Natural killer cell treated with Interleukin-12 subunit alpha and Interleukin-12 subunit beta and Interleukin-15 and Interleukin-18, amount 100 ng/mL, for 72 hours (primary cell): ENCODE measurements at regions not wholly inside any gene's neighbourhood (a gene's known extent, or its start where the extent isn't known, plus 50 kb on each side); places are given as distances from the start of the nearest gene placed in this dataset.

Source experiments
- ATAC-seq, 2 donors: fragments of 150-1000 bp; cut with Tn5 transposase in 1 of 2; sonication (Bioruptor Pico), chemical (Tn5 transposase) in 1 of 2; 2 replicates each; pipeline ENCODE4 v1.10.0; 2021
- DNase-seq: peaks from one replicate; pipeline ENCODE4 v3.0.0; 2022; ENCODE audit warnings: low spot score
- H3K27ac Mint-ChIP-seq, 2 donors: 1 replicate in 1 of 2; 2 replicates in 1 of 2; pipeline ENCODE4 v1.8.0; 2022; ENCODE audit warnings: mixed read lengths in 2 of 2, mild to moderate bottlenecking in 1 of 2, moderate library complexity in 1 of 2
- H3K27me3 Mint-ChIP-seq, 2 donors: 1 replicate in 1 of 2; 2 replicates in 1 of 2; pipeline ENCODE4 v1.8.0; 2022; ENCODE audit warnings: mixed read lengths in 2 of 2
- H3K36me3 Mint-ChIP-seq: one replicate; pipeline ENCODE4 v1.8.0; 2022; ENCODE audit warnings: mixed read lengths
- H3K4me1 Mint-ChIP-seq, 2 donors: 1 replicate in 1 of 2; 2 replicates in 1 of 2; pipeline ENCODE4 v1.8.0; 2022; ENCODE audit warnings: low read depth in 2 of 2, mixed read lengths in 2 of 2, mild to moderate bottlenecking in 1 of 2
- H3K4me3 Mint-ChIP-seq: one replicate; pipeline ENCODE4 v1.8.0; 2022; ENCODE audit warnings: mixed read lengths
- H3K9me3 Mint-ChIP-seq: 2 replicates; pipeline ENCODE4 v1.8.0; 2022; ENCODE audit warnings: mixed read lengths

- ATAC-seq (no peak), DNase-seq (no peak)
- Mint-ChIP-seq H3K4me3 (no peak overlapping the region), H3K4me1 (no peaks in the 10 kb centered on the region), H3K27me3 (no peaks in the 10 kb centered on the region), H3K27ac (no peak overlapping the region), H3K9me3 (peaks cover 16% of the 10 kb centered on the region), H3K36me3 (peaks cover 6% of the 10 kb centered on the region)
Measured at GRCh38 chr18:40365526-40365925, 1589.5 kb upstream of the PIK3C3 start.

- Mint-ChIP-seq H3K27me3 (no peaks in the 10 kb centered on the region), H3K4me1 (no peaks in the 10 kb centered on the region), H3K27ac (no peak overlapping the region), H3K4me3 (no peak overlapping the region), H3K36me3 (no peaks in the 10 kb centered on the region), H3K9me3 (peaks cover 10% of the 10 kb centered on the region)
- DNase-seq, result no peak
- no peak for ATAC-seq
Measured at GRCh38 chr18:40360558-40360957, 1594.5 kb upstream of the PIK3C3 start.

GRCh38 chr18:40357536-40357935 is 1597.5 kb upstream of the PIK3C3 start:
- Mint-ChIP-seq H3K4me3 (no peak overlapping the region), H3K4me1 (no peaks in the 10 kb centered on the region), H3K36me3 (no peaks in the 10 kb centered on the region), H3K27ac (no peak overlapping the region), H3K27me3 (no peaks in the 10 kb centered on the region), H3K9me3 (peaks cover 6% of the 10 kb centered on the region)
- DNase-seq (no peak), ATAC-seq (no peak)

- DNase-seq (no peak), ATAC-seq (no peak)
- Mint-ChIP-seq H3K27me3 (no peaks in the 10 kb centered on the region), H3K36me3 (no peaks in the 10 kb centered on the region), H3K9me3 (peaks cover 8% of the 10 kb centered on the region), H3K27ac (no peak overlapping the region), H3K4me1 (no peaks in the 10 kb centered on the region), H3K4me3 (no peak overlapping the region)
Measured at GRCh38 chr18:40356168-40356567, 1598.9 kb upstream of the PIK3C3 start.

- ATAC-seq (no peak), DNase-seq (no peak)
- H3K27ac Mint-ChIP-seq, result no peak overlapping the region
- no peaks in the 10 kb centered on the region for H3K4me1 Mint-ChIP-seq
- H3K27me3 Mint-ChIP-seq, result no peaks in the 10 kb centered on the region
- no peak overlapping the region for H3K4me3 Mint-ChIP-seq
- peaks cover 12% of the 10 kb centered on the region for H3K9me3 Mint-ChIP-seq
- H3K36me3 Mint-ChIP-seq, result no peaks in the 10 kb centered on the region
Measured at GRCh38 chr18:40355726-40356125, 1599.3 kb upstream of the PIK3C3 start.

DNA sequence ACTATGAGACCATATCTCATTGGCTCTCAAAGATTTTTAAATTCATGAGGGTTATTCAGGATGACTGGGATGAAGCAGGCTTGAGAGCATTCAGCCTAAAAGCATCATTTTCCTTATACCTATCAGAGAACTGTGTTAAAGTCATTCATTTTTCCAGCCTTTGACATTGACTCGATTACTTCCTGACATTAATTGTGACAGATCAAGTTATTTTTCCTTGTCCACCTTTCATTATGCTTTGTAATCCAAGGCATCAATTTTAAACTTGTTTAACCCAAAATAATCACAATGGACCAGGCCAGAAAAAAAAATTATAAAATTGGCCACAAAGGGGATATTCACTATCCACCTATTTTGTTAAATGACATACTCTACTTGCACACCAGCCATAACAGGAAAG is 1606.8 kb upstream of the PIK3C3 start:
- Mint-ChIP-seq H3K36me3 (no peaks in the 10 kb centered on the region), H3K4me1 (no peaks in the 10 kb centered on the region), H3K27me3 (no peaks in the 10 kb centered on the region), H3K4me3 (no peak overlapping the region), H3K27ac (no peak overlapping the region), H3K9me3 (peaks cover 5% of the 10 kb centered on the region)
- no peak for ATAC-seq
- DNase-seq, result no peak

DNA sequence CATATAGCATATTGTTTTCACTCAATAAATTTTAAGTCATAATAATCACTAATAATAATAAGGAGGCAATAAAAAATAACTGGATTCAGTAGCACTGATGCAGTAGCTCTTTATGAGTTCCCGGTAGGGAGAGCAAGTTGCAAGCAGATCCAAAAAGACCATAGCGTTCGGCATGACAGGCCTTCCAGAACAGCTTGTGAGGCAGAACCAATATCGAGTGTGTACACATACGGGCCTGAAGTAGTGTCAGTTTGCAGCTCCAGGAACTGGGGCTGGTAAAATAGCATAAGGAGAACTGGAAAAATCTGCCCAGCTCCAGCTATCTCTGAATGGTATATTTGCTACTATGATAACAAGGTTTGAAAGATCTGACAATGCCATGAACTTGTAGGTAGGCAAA is 1607.8 kb upstream of the PIK3C3 start:
- no peak overlapping the region for H3K4me3 Mint-ChIP-seq
- DNase-seq, result no peak
- H3K27me3 Mint-ChIP-seq, result no peaks in the 10 kb centered on the region
- no peak for ATAC-seq
- H3K27ac Mint-ChIP-seq, result no peak overlapping the region
- peaks cover 5% of the 10 kb centered on the region for H3K9me3 Mint-ChIP-seq
- peaks cover 1% of the 10 kb centered on the region for H3K36me3 Mint-ChIP-seq
- H3K4me1 Mint-ChIP-seq, result no peaks in the 10 kb centered on the region

DNA sequence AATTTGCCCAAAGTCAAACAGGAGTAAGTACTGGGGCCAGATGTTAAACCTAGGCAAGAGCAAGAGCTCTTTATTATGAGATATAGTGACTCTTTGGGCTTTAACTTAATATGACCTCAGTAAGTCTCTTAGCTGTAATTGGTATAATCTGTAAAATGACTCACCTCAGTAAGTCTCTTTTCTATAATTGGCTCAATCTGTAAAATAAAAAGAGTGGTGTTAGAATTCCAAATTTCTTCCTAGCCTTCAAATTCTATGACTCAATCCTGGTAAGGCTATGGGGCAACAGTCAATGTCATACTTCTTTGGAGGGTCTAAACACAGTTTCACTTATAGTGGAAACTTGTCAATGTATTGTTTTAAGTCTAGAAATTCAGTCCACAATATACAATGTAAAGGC is 1608.9 kb upstream of the PIK3C3 start:
- H3K4me1 Mint-ChIP-seq, result no peaks in the 10 kb centered on the region
- no peak for DNase-seq
- no peak for ATAC-seq
- peaks cover 5% of the 10 kb centered on the region for H3K36me3 Mint-ChIP-seq
- no peak overlapping the region for H3K4me3 Mint-ChIP-seq
- H3K27ac Mint-ChIP-seq, result no peak overlapping the region
- peaks cover 3% of the 10 kb centered on the region for H3K9me3 Mint-ChIP-seq
- H3K27me3 Mint-ChIP-seq, result no peaks in the 10 kb centered on the region

- Mint-ChIP-seq H3K27me3 (no peaks in the 10 kb centered on the region), H3K27ac (no peak overlapping the region), H3K4me1 (no peaks in the 10 kb centered on the region), H3K36me3 (peaks cover 5% of the 10 kb centered on the region), H3K9me3 (peaks cover 5% of the 10 kb centered on the region), H3K4me3 (no peak overlapping the region)
- ATAC-seq, result no peak
- no peak for DNase-seq
Measured at GRCh38 chr18:40341701-40342100, 1613.3 kb upstream of the PIK3C3 start.

DNA sequence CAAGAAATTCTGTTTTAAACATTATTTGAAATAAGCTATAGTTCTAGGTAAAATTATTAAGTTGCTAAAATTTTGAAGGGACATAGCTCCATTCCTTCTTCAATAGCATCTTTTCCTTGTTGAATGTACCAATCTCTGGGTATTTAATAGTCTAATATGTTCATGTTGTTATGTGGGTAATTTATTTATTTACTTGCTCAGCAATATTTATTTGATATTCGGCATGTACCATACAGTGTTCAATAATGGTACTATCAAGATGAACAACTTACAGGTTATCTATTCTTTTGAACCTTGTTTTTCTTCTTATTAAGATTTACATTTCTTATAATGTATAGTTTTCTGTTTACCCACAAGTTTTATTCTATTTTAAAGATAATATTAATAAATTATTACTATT is 1616.8 kb upstream of the PIK3C3 start:
- Mint-ChIP-seq H3K4me3 (no peak overlapping the region), H3K9me3 (peaks cover 9% of the 10 kb centered on the region), H3K36me3 (peaks cover 14% of the 10 kb centered on the region), H3K27ac (no peak overlapping the region), H3K27me3 (no peaks in the 10 kb centered on the region), H3K4me1 (no peaks in the 10 kb centered on the region)
- no peak for ATAC-seq
- DNase-seq, result no peak

DNA sequence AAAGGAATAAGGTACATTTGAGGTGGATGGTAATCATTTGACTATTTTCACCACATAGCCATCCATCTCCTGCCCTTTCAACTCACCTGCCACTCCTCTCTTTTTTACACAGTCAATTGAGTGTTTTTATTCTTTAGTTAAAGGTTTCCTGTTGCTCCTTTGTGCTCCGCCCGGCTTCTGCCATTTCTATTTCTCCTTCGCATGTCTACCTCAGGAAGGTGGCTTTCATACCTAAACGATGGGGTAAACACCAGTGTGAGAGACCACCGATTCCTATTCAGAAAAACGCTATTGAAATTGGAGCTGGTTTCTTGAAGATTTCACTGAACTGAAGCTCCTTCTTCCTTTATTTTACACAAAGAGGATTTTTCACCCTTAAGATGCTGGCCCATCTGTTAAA is 1628.0 kb upstream of the PIK3C3 start:
- Mint-ChIP-seq H3K9me3 (peaks cover 12% of the 10 kb centered on the region), H3K27me3 (no peaks in the 10 kb centered on the region), H3K36me3 (peaks cover 7% of the 10 kb centered on the region), H3K4me1 (no peaks in the 10 kb centered on the region), H3K27ac (no peak overlapping the region), H3K4me3 (no peak overlapping the region)
- DNase-seq (no peak), ATAC-seq (no peak)

DNA sequence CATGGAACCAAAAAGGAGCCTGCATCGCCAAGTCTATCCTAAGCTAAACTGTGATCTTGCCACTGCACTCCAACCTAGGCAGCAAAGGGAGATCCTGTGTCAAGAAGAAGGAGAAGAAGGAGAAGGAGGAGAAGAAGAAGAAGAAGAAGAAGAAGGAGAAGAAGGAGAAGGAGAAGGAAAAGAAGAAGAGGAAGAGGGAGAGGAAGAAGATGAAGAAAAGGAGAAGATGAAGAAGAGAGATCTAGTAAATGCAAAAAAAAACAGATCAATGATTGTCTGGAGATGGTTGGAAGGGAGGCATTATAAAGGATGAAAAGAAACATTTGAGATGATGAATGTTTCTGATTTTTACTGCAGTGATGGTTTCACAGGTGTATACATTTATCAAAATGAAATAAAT is 1629.0 kb upstream of the PIK3C3 start:
- peaks cover 9% of the 10 kb centered on the region for H3K36me3 Mint-ChIP-seq
- H3K9me3 Mint-ChIP-seq, result peaks cover 11% of the 10 kb centered on the region
- H3K27ac Mint-ChIP-seq, result no peak overlapping the region
- DNase-seq (no peak), ATAC-seq (no peak)
- no peaks in the 10 kb centered on the region for H3K27me3 Mint-ChIP-seq
- H3K4me1 Mint-ChIP-seq, result no peaks in the 10 kb centered on the region
- H3K4me3 Mint-ChIP-seq, result no peak overlapping the region

DNA sequence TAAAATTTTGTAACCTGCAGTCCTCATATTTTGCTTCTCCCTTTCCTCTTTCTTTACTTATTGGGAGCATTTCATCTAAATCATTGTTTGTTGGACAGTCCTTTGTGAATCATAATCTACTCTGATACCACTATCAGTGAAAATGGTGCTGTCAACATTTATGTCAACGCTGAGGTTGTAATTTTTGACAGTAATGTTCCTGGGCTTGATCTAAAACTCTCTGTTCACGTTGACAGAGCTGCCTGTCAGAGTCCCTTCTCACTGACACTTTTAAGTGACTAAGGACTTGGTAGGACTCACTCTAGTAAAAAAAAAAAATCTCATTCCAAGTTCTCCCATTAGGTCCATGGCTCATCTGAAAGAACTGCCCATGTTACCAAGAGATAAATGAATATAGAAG is 1640.8 kb upstream of the PIK3C3 start:
- H3K4me1 Mint-ChIP-seq, result no peaks in the 10 kb centered on the region

GRCh38 chr18:40313030-40313642 is 1641.9 kb upstream of the PIK3C3 start:
- Mint-ChIP-seq H3K36me3 (no peaks in the 10 kb centered on the region), H3K27ac (no peak overlapping the region), H3K9me3 (peaks cover 14% of the 10 kb centered on the region), H3K27me3 (no peaks in the 10 kb centered on the region), H3K4me1 (no peaks in the 10 kb centered on the region), H3K4me3 (no peak overlapping the region)
- DNase-seq (no peak), ATAC-seq (no peak)

More for the DNA sequence above, 1640.8 kb upstream of the PIK3C3 start:
- Mint-ChIP-seq H3K36me3 (no peaks in the 10 kb centered on the region), H3K27ac (no peak overlapping the region), H3K27me3 (no peaks in the 10 kb centered on the region), H3K9me3 (peaks cover 17% of the 10 kb centered on the region), H3K4me3 (no peak overlapping the region)
- ATAC-seq, result no peak
- DNase-seq, result no peak

DNA sequence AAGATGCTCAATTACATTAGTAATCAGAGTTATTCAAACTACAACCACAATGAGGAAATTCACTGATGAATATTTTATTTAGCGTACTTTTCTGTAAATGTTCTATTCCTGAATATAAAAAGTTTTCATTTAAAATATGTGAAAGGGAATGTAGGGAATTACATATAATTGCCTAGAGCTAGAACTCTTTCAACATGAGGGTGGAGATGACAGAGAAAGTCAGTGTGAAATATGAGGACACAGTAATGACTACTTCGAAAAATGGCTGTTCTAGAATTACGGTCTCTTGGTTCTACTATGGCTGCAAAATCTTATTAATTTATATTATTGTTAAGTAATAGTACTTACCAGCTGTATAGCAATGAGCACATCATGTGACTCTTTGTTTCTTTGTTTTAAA is 1647.4 kb upstream of the PIK3C3 start:
- Mint-ChIP-seq H3K27me3 (no peaks in the 10 kb centered on the region), H3K36me3 (no peaks in the 10 kb centered on the region), H3K27ac (no peak overlapping the region), H3K4me3 (no peak overlapping the region), H3K4me1 (no peaks in the 10 kb centered on the region), H3K9me3 (peaks cover 2% of the 10 kb centered on the region)
- ATAC-seq (no peak), DNase-seq (no peak)
